Head of caudate nucleus (tissue), 42 donors: ENCODE measurements at regions not wholly inside any gene's neighbourhood (a gene's known extent, or its start where the extent isn't known, plus 50 kb on each side); places are given as distances from the start of the nearest gene placed in this dataset.
A peak's percentile ranks its signal among the peaks of the same experiment; 100 is the strongest.

Source experiments
- DNase-seq, 42 donors: peaks; one replicate each; pipeline versions ENCODE4 v3.0.0 to v3.0.0-alpha.2; 2020 to 2021; ENCODE audit warnings: mixed read lengths in 7 of 42
- intact Hi-C: fragments of 100-400 bp; cut with DNase I; formaldehyde crosslinking; loops from one replicate; pipeline ENCODE4 v1.15.0; 2022

DNA sequence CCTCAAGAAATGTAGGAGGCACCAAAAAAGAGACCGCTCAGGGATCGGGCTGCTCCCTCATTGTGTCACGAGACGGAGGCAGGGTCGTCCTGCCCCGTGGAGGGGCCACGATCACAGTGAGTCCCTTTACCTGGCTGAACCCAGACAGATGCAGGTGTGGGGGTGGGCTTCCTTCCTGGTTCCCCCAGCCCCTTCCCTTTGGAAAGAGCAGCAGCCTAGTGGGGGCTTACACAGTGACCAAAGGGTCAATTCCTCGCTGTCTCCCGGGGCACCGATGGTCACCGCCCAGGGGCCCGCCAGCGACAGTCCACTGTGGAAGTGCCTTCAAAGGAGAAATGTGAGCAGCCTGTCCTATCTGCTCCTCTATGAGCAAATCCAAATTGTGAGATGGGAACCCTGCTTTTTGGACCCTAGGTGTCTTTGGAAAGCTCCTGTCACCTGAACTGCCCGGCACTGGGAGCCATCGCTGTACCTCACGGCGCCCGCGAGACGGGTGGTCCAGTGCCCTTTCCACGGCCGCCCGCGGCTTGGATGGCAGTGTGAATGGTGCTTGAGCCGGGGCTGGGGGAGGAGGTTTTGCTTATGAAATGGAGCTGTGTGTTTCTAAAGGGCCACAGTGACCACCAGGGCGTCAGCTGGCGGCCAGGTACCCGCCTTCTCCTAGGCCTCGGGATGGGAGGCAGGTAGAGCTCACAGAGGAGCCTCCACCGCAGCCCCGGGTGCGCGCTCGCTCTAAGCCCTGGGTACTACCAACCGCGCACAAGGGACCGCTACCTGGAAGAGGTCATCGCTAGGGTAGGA is 155.7 kb downstream of the KLF13 start:
- peak in 6 of 42 donors; percentile 7 to 42 (median 18) for DNase-seq
- intact Hi-C loops = no loop called here

DNA sequence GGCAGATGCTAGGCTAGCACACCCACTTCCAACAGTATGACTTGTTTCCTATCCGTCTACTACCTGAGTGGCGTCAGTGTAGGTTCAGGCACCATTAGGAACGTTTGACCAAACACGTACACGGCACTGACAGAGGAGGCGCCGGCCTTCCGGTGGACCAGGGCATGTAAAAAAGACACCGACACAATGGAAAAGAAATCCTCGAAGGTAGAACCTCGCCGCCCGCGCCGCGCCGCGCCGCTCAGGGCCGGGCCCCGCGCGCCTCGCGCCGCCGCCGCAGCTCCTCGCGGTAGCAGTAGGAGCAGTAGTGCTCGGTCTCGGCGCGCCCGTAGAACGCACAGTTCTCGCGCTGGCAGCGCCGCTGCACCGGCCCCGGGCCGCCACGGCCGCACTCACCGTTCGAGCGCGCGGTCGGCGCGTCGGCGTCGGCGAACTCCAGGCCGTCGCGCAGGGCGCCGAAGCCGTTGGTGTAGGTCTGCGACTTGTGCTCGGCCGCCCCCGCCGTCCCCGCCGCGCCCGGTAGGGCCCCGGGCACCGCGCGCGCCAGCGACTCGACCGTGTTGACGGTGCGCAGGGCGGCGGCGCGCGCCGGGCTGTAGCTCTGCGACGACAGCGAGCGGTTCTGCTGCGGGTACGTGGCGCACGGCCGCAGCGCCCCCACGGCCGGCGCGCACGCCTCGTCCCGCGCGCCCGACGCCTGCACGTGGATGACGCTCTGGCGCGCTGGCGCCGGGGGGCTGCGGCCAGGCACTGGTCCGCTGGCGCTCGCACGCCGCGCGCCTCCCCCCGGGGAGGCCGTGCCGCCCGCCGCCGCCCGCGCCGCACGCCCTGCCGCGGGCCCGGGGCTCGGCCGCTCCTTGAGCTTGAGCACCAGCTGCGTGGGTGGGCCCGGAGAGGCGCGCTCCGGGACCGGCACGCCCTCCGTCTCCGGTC is 156.7 kb downstream of the KLF13 start:
- intact Hi-C loops = no loop called here
- peak in 5 of 42 donors; percentile 7 to 43 (median 35) for DNase-seq

DNA sequence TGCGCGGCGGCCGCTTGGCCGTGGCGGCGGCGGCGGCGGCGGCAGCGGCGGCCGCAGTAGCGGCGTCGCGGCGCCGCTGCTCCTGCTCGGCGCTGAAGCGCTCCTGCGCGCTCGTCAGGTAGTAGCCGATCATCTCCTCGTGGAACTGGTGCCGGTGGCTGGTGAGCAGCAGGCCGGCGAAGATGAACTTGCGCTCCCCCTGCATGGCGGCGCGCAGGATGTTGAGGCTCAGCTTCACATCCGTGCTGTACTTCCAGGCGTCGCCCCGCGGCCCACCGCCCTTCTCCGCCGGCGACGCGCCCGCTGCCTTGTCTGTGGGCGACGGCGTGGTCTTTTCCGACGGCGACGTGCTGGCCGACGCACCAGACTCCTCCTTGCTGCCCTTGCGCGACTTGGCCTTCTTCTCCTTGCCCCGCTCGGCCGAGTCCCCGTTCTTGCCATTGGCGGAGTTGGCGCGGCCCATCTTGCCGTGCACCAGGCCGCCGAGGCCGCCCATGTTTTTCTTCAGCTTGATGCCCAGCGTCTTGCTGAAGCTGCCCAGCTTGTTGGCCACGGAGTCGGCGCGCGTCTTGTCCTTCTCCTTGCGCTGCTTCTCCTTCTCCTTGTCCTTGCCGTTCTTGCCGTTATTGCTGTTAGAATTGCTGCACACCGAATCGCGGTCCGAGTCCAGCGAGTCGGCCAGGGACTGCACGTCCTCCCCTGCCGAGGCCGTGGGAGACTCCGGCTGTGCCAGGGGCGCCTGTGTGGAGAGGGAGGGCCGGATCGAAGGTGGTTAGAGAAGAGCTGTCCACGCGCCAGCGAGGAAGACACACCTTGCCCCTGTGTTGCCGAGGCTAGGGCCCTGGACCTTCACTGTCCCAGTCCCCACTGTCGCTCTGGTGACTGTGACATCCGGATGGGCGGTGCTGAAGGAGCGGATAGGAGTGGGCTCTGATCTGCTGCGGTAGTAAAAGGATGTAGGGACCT is 157.6 kb downstream of the KLF13 start:
- DNase-seq = peak in 3 of 42 donors; percentile 9 to 32 (median 27)
- intact Hi-C loops = no loop called here

DNA sequence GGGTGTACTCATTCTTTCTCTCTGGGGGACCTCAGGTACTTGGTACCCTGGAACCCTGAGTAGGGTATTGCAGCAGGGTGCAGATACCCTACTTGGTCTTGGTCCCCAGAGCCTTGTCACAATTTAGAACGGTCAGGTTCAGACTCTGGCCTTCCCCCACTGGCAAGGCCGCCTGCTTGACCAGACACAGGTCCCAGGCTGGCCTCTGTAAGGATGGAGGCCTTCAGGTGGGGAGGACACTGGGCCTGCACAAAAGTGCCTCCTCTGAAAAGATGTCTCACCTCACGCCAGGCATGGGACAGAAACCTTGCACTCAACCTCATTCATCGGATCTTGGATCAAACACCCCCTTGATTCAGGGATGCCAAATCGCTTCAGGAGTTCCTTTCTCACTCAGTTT is 158.4 kb downstream of the KLF13 start:
- intact Hi-C loops = loop anchor here (5.0 kb wide), 2 partner anchors 158 to 278 kb away; partner anchors contain the start of gene KLF13
- peak in 3 of 42 donors; percentile 4 to 15 (median 9) for DNase-seq

DNA sequence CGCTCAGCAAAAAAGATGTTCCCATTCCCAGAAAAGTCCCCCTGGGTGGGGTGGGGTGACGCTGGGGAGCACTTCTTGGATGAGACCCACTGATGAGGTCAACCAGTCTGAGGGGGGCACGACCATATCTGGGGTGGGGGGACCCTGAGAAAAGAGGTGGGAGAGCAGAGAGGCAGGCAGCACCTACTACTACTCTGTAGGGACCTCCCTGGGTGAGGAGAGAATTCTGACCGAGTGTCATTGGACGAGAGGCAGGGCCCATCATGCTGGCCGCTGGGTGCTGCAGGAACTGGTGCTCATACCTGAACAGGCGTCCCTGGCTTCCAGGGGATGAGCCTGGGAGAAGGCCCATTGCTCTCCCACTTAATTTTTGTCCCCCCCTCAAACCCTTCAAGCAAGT is 158.8 kb downstream of the KLF13 start:
- peak in 4 of 42 donors; percentile 5 to 33 (median 13) for DNase-seq
- intact Hi-C loops = loop anchor here (5.0 kb wide), 2 partner anchors 158 to 278 kb away; partner anchors contain the start of gene KLF13

DNA sequence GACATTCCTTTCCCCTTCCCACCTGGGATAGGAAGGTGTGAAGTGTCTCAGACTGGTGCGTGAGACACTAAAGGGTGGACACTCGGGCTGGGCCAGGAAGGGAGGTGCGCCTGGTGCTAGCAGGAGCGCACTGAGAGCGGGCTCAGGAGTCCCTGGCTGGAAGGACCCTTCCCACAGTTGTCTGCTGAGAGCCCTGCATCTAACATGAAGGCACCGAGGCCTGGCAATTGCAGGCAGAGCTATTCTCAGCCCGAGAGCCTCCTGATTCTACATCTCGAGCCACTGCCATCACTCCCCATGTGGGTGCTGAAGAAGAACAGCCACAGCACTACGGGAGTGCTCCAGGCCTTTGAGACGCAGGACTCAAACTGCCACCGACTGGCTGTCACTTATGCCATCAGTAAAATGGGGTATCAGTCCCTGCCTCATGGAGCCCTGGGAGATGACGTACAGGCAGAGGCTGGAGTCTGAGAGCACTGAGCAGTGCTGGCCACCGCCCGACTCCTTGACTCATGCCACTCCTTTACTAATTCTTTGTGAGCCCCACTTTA is 159.4 kb downstream of the KLF13 start:
- intact Hi-C loops = loop anchor here (5.0 kb wide), 2 partner anchors 159 to 279 kb away; partner anchors contain the start of gene KLF13
- peak in 6 of 42 donors; percentile 8 to 29 (median 22) for DNase-seq

DNA sequence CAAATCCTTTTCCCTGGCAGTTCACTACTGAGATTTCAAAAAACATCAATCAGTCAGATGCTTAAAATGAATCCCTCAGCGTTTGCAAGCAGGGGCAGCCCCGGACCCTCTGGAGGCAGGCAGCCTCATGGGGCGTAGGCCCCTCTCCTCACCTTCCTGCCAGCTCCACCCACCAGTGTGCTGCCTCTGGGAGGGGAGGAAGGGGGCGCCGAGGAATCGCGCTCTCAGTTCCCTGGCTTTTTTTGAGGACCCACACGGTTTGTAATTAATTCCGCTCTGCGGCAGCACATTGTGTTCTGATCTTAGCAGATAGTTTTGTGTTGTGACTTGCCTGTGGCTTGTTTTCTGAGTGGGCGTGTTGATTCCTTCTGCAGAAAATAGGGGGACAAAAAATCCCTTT is 159.9 kb downstream of the KLF13 start:
- DNase-seq = peak in 9 of 42 donors; percentile 2 to 56 (median 34)
- intact Hi-C loops = loop anchor here (5.0 kb wide), 2 partner anchors 159 to 279 kb away; partner anchors contain the start of gene KLF13

DNA sequence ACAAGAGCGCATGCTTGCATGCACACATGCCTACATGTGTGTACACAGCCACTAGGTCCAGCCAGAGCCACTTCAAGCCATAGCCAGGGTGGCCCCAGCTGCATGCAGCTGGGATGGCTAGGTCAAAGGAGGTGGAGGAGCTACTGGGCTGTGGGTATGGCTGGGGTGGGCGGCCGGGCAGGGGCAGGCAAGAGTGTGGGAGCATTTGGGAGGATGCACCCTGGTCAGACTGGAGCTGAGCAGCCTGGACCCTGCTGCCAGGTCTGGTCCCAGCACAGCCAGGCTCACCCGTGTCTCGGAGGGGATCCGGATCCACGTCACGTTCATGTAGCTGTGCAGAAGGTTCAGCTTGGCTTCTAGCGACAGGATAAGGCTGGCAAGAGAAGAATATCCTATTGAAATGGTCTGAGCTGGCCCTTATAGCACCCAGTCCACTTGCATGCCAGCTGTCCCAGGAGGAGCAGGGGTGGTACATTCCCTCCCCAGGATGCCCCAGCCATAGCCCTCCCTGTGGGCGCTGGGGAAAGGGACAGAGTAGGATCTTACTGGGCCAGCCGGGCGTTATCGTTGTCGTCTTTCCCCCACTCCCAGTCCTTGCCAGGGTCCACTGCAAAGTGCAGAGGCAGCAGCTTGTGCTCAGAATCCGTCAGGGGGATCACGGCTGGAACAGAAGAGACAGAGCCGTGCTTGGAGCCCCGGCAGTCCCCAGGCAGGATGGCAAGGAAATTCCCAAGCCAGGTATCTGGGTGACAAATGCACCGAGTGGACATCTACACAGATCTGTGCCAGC is 160.5 kb downstream of the KLF13 start:
- DNase-seq = peak in 5 of 42 donors; percentile 8 to 39 (median 33)
- intact Hi-C loops = loop anchor here (5.0 kb wide), 2 partner anchors 160 to 280 kb away; partner anchors contain the start of gene KLF13

DNA sequence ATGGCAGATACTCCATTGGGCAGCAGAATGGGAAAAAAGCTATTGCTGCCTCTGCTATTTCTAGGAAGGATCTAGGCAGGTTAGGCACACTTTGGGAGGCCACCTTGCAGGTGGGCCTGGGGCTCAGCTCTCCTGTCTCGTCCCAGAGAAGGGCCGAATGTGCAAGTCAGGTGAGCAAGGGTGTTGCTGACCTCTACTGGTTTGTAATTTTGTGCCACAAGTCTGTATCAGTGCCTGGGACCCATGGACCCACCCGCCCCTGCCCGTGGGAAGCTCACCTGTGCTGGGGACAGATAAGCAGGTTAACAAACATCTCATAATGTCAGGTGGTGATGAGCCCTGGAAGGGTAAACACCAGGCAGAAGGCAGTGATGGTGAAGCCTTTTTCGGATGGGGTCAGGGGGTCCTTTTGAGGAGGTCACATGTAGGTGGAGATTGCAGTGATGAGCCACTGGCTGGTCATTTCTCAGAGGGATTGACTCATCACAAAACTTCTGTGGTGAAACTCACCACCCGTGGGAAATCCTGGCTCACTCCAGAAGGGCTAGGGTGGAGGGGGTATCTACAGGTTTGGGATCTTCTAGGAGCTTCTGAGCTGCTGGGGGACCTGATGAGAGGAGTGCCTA is 161.3 kb downstream of the KLF13 start:
- intact Hi-C loops = loop anchor here (5.0 kb wide), 2 partner anchors 161 to 281 kb away; partner anchors contain the start of gene KLF13
- peak in 6 of 42 donors; percentile 3 to 37 (median 22) for DNase-seq

DNA sequence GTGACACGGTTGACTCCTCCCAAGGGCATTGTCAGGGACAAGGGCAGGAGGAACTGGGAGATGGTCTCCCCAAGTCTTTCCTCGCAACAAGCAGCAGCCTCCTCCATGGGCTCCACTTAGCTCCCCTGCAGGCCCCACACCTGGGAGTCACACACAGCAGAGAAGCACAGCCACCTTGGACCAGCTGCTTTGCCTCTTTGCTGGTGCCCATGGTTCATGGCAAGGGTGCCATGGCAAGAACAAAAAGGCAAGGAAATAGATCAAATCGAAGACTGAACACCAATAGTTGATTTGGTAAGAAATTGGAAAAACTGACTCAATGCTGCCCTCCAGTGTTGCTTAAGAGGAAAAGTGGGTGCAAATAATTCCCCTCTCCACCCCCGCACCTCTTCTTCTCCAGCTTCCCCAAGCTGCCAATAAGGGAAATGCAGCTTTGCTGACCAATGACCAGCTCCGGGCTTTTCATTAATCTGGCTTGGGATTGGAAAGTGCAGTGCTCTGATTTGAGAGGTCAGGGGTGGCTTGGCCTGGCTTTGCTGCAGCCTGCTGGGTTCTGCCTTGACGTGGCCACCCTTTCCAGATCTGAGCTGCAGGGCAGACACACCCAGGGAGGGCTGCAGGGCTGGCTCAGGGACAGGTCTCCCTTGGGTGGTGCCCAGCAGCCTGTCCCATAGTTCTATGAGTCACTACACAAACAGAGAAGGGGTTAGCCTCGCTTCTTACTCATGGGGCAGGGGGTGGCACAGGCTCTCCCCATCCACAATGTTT is 162.0 kb downstream of the KLF13 start:
- peak in 30 of 42 donors; percentile 9 to 82 (median 60) for DNase-seq
- intact Hi-C loops = loop anchor here (5.0 kb wide), 2 partner anchors 161 to 281 kb away; partner anchors contain the start of gene KLF13

DNA sequence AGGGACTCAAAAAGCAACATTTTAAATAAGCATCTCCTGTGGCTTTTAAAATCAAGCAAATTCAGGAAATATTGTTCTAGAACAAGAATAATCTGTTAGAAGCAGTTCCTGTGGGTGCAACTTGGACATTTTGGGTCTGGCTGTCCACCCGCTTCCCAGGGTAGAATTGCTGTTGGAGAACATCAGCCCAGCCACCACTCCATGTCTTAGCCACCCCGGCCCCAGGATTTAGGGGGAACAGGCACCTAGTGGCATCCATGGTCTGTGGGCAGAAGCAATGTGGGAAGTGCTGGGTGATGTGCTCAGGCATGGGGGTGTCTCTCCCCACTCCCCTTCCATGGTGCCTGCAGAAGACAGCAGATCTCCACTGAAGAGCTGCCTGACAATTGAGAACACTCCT is 162.6 kb downstream of the KLF13 start:
- intact Hi-C loops = loop anchor here (5.0 kb wide), 2 partner anchors 162 to 282 kb away; partner anchors contain the start of gene KLF13
- peak in 3 of 42 donors; percentile 25 to 35 (median 33) for DNase-seq

DNA sequence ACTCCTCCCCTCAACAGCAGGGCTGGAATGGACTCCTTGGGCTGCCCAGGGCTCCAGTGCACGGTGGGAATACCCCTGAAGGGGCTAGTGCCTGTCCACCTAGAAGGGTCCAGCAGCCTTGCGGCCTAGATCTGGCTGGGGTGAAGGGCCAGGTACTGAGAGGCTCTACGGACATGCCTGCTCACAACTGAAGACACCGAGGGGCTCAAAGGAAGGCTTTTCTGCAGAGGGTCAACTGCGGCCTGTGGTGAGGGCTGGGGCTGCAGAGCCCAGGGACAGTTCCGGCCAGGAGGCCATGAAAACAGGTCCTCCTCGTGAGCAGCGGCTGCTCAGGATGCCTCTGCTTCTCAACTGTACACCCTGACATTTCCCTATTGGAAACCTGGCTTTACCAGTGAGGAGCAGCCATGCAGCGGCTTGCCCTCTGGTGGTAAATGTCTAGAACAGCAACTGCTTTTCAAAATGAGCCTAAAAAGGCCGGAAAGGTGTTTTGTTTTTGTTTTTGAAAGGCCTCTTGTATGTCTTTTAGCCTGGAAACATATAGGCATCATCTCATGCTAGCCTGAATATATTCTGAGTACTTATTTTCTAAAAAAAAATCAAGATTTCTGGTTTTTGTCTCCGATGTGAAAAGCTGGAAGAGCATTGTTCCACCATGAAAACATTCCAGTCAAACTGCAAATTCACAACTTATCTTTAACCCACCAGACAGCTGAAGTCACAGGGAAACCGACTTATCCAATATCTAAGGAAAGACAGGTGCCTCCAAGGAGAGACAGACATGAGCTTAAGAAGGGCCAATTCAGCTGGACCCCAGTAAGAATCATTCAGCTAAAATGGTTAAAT is 163.4 kb downstream of the KLF13 start:
- DNase-seq = peak in 31 of 42 donors; percentile 26 to 80 (median 49)
- intact Hi-C loops = loop anchor here (5.0 kb wide), 2 partner anchors 163 to 283 kb away; partner anchors contain the start of gene KLF13

DNA sequence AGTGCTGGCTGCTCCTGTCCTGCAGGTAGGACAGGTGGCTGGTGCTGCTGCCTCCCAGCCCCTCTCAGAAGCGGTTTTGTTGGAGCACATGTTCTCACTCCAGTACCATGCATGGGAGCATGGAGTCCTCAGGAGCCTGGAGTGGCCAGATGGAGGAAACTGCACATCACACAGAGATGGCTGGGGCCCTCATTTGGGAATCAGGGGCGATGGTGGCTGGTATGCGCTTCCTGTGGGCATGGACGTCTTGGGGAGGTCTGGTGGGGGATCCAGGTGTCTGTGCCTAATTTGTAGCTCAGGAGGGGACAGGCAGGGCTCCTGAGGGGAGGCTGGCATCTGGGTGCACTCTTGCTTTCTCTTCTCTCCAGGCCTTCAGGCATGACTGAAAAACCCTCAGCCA is 168.2 kb downstream of the KLF13 start:
- DNase-seq = peak in 4 of 42 donors; percentile 1 to 37 (median 14)
- intact Hi-C loops = no loop called here

DNA sequence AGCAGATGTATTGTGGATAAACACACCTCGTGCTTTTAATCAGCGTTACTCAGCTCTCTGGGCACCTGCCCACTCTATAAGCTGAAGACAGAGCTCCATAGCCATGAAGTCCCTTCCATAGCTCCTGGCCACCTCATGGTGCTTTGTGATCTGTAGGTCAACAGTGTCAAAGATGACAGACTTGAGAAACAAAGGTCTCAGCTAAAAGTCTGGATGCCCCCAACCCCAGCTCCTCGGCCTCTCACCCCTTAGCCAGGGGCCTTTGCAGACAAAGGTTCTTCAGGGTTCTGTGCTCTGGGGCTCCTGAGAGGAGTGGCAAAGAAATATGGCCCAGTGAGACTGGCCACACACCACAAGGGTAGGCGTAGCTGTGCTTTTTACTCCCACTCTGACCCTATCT is 168.6 kb downstream of the KLF13 start:
- intact Hi-C loops = no loop called here
- peak in 4 of 42 donors; percentile 7 to 19 (median 16) for DNase-seq
